Mesenchymal stem cell (in vitro differentiated cells and primary cell): ENCODE measurements at regions not wholly inside any gene's neighbourhood (a gene's known extent, or its start where the extent isn't known, plus 50 kb on each side); places are given as distances from the start of the nearest gene placed in this dataset.
A peak's percentile ranks its signal among the peaks of the same experiment; 100 is the strongest.

Source experiments
- DNase-seq: peaks from one replicate; pipeline ENCODE4 v3.0.0-alpha.2; 2013
- H2AFZ ChIP-seq: one replicate; pipeline ENCODE4 v1.6.1; 2013; ENCODE audit warnings: low read depth, mild to moderate bottlenecking, control low read depth, inconsistent platforms, low read length, moderate library complexity
- H2AK5ac ChIP-seq: 2 replicates; pipeline ENCODE4 v1.6.1; 2013; ENCODE audit warnings: low read length, moderate library complexity, mild to moderate bottlenecking, inconsistent platforms; ENCODE audit not compliant: severe bottlenecking
- H2BK120ac ChIP-seq: one replicate; pipeline ENCODE4 v1.6.1; 2013; ENCODE audit warnings: low read depth, mild to moderate bottlenecking, inconsistent platforms, low read length, moderate library complexity
- H2BK12ac ChIP-seq, 2 experiments: one replicate each; pipeline ENCODE4 v1.6.1; 2013; ENCODE audit warnings: inconsistent platforms in 2 of 2, low read length in 2 of 2, mild to moderate bottlenecking in 2 of 2, moderate library complexity in 2 of 2, control low read depth in 1 of 2
- H2BK15ac ChIP-seq: one replicate; pipeline ENCODE4 v1.6.1; 2013; ENCODE audit warnings: mild to moderate bottlenecking, low read depth, inconsistent platforms; ENCODE audit not compliant: poor library complexity, severe bottlenecking
- H2BK5ac ChIP-seq: 2 replicates; pipeline ENCODE4 v1.6.1; 2013; ENCODE audit warnings: low read depth, mild to moderate bottlenecking, low read length, control low read depth, inconsistent platforms; ENCODE audit not compliant: poor library complexity, severe bottlenecking
- H3K14ac ChIP-seq, 2 experiments: one replicate each; pipeline ENCODE4 v1.6.1; 2013; ENCODE audit warnings: inconsistent platforms in 2 of 2, low read length in 2 of 2, control low read depth in 1 of 2, mild to moderate bottlenecking in 1 of 2, moderate library complexity in 1 of 2
- H3K18ac ChIP-seq, 2 experiments: one replicate each; pipeline ENCODE4 v1.6.1; 2013; ENCODE audit warnings: inconsistent platforms in 2 of 2, low read length in 2 of 2, control low read depth in 1 of 2, low read depth in 1 of 2, mild to moderate bottlenecking in 1 of 2
- H3K23ac ChIP-seq, 2 experiments: one replicate each; pipeline ENCODE4 v1.6.1; 2013; ENCODE audit warnings: inconsistent platforms in 2 of 2, low read length in 2 of 2, mild to moderate bottlenecking in 2 of 2, moderate library complexity in 2 of 2, control low read depth in 1 of 2
- H3K27ac ChIP-seq: 2 replicates; pipeline ENCODE4 v1.5.1; 2013; ENCODE audit warnings: mild to moderate bottlenecking, moderate library complexity, low read length, control low read depth, inconsistent platforms; ENCODE audit not compliant: poor library complexity, severe bottlenecking
- H3K27me3 ChIP-seq, 2 experiments: 2 replicates each; pipeline versions ENCODE4 v1.6.1 to v1.7.0; 2013; ENCODE audit warnings: low read length in 2 of 2, mild to moderate bottlenecking in 2 of 2, moderate library complexity in 2 of 2, control low read depth in 1 of 2, inconsistent platforms in 1 of 2; ENCODE audit not compliant: control insufficient read depth in 1 of 2, insufficient read depth in 1 of 2
- H3K36me3 ChIP-seq, 2 experiments: 2 replicates each; pipeline versions ENCODE4 v1.6.1 to v1.7.0; 2013; ENCODE audit warnings: low read length in 2 of 2, control low read depth in 1 of 2, inconsistent platforms in 1 of 2, low read depth in 1 of 2, mild to moderate bottlenecking in 1 of 2; ENCODE audit not compliant: insufficient read depth in 2 of 2, control insufficient read depth in 1 of 2
- H3K4ac ChIP-seq, 2 experiments: one replicate each; pipeline ENCODE4 v1.6.1; 2013; ENCODE audit warnings: inconsistent platforms in 2 of 2, low read length in 2 of 2, mild to moderate bottlenecking in 2 of 2, moderate library complexity in 2 of 2, control low read depth in 1 of 2, low read depth in 1 of 2
- H3K4me1 ChIP-seq: 2 replicates; pipeline ENCODE4 v1.6.1; 2013; ENCODE audit warnings: low read depth, low read length, control low read depth; ENCODE audit not compliant: control insufficient read depth, insufficient read depth
- H3K4me2 ChIP-seq: 2 replicates; pipeline ENCODE4 v1.6.1; 2013; ENCODE audit warnings: low read length, mild to moderate bottlenecking, inconsistent platforms; ENCODE audit not compliant: poor library complexity, severe bottlenecking
- H3K4me3 ChIP-seq, 2 experiments: 2 replicates each; pipeline versions ENCODE4 v1.5.1 to v1.7.0; 2013; ENCODE audit warnings: low read length in 2 of 2, mild to moderate bottlenecking in 2 of 2, control low read depth in 1 of 2, low read depth in 1 of 2; ENCODE audit not compliant: insufficient read depth in 1 of 2
- H3K79me1 ChIP-seq: replicated peaks from 2 replicates; pipeline ENCODE4 v1.6.1; 2013; ENCODE audit warnings: mild to moderate bottlenecking, control low read depth, low read length, inconsistent platforms; ENCODE audit not compliant: poor library complexity, severe bottlenecking
- H3K9ac ChIP-seq: 2 replicates; pipeline ENCODE4 v1.7.0; 2013; ENCODE audit warnings: mild to moderate bottlenecking, low read length, moderate library complexity
- H3K9me3 ChIP-seq: 2 replicates; pipeline ENCODE4 v1.7.0; 2013; ENCODE audit warnings: mild to moderate bottlenecking, low read length; ENCODE audit not compliant: control insufficient read depth
- H4K8ac ChIP-seq: one replicate; pipeline ENCODE4 v1.6.1; 2013; ENCODE audit warnings: inconsistent platforms, mild to moderate bottlenecking, low read length, moderate library complexity
- H4K91ac ChIP-seq: one replicate; pipeline ENCODE4 v1.6.1; 2013; ENCODE audit warnings: mild to moderate bottlenecking, low read length, inconsistent platforms
- WGBS: methylation state at CpG from one replicate; pipeline ENCODE4 v1.1.7; 2013; ENCODE audit warnings: mixed read lengths; 5-methylcytosine and 5-hydroxymethylcytosine counted together

DNA sequence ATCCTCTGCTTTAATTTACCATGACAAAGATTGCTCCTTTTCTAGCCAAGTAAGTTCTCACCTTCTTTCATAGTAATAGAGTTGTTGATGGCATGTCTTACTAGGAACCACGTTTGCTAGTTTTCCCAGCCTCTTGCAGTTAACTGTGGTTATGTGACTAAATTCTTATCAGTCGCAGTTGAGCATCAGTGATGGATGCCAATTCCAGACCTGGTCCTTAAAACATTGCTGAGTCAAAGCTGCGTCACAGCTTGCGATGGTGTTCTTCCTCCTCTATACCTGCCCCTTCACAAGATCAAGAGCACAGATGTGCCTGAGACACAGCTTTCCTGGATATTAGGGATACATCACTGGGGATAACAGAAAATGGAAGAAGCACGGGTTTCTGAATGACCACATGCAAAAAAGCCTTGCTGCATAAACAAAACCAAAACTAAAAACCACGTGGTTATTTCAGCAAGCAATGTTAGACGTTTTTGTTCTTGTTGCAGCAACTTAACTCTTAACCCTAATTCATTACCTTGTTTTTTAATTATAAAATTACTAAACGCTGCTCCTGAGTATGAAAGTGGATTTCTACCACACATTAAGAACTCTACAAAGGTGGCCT lies 97.6 kb upstream of the DACH1 start:
- Histone ChIP-seq H3K9ac (no peak overlapping the region), H3K36me3 (no peaks in the 10 kb centered on the region), H3K4ac (no peak overlapping the region), H3K27me3 (no peaks in the 10 kb centered on the region), H2BK15ac (no peak overlapping the region), H2BK12ac (no peak overlapping the region), H3K4me3 (no peak overlapping the region), H3K18ac (no peak overlapping the region), H2BK5ac (no peak overlapping the region), H3K27ac (no peak overlapping the region), H3K4me2 (no peak overlapping the region), H3K23ac (no peak overlapping the region), H3K4me1 (no peaks in the 10 kb centered on the region), H3K14ac (peak overlapping the region in 1 of 2 experiments; percentile 81), H2AFZ (peak overlapping the region; percentile 23), H2AK5ac (no peak overlapping the region), H4K91ac (no peak overlapping the region), H3K9me3 (no peaks in the 10 kb centered on the region), H4K8ac (no peak overlapping the region), H3K79me1 (no peaks in the 10 kb centered on the region), H2BK120ac (no peak overlapping the region)
- DNase-seq: peak; percentile 6
- 83% methylated on average over 7 of the region's 8 CpGs for WGBS

DNA sequence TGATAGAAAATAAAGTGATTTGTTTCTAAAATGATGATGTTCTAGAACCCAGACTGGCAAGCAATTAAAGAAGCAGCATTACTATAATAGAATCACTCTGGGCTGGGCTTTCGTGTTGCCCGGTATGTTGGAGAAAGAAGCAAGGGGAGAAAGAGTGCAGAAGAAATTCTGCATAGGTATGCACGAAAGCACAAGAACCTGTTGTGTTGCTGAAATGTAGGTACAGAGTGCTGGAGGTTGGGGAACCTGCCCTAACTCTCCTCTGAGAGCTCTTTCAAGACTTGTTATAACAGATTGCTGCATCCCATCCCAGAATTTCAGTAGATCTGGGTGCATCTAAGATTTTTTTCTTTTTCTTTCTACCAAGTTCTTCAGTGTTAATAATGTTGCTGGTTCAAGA lies 95.7 kb upstream of the DACH1 start:
- Histone ChIP-seq H3K27ac (no peak overlapping the region), H3K14ac (no peak overlapping the region), H4K91ac (no peak overlapping the region), H4K8ac (no peak overlapping the region), H2BK12ac (no peak overlapping the region), H3K9ac (no peak overlapping the region), H2BK15ac (no peak overlapping the region), H3K18ac (no peak overlapping the region), H3K9me3 (no peaks in the 10 kb centered on the region), H3K4ac (no peak overlapping the region), H3K4me3 (no peak overlapping the region), H2BK5ac (no peak overlapping the region), H2AK5ac (no peak overlapping the region), H2AFZ (no peak overlapping the region), H3K4me1 (no peaks in the 10 kb centered on the region), H3K4me2 (no peak overlapping the region), H3K23ac (no peak overlapping the region), H3K79me1 (no peaks in the 10 kb centered on the region), H3K27me3 (no peaks in the 10 kb centered on the region), H3K36me3 (no peaks in the 10 kb centered on the region), H2BK120ac (no peak overlapping the region)
- DNase-seq: no peak
- 100% methylated on average over 3 of the region's 3 CpGs for WGBS

DNA sequence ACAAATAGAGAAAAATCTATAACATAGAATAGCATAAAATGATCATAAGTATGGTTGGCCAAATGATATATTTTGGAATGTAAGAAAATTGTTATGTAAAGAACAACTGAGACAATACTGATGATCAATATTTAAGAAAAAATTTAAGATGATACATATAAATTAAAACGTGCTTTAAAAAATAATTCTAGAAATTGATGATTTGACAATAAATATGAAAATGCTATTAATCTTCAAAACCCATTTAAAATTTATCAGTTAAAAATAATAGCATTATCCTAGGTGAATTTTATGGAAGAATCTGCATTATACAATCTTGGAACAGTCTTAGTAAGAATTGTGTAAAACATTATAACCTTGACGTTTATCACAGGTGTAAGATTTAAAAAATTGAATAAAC lies 95.1 kb upstream of the DACH1 start:
- Histone ChIP-seq H3K14ac (no peak overlapping the region), H2AFZ (no peak overlapping the region), H3K36me3 (no peaks in the 10 kb centered on the region), H2BK12ac (no peak overlapping the region), H2BK120ac (no peak overlapping the region), H4K8ac (no peak overlapping the region), H3K4me3 (no peak overlapping the region), H3K27me3 (no peaks in the 10 kb centered on the region), H3K23ac (no peak overlapping the region), H4K91ac (no peak overlapping the region), H3K9me3 (no peaks in the 10 kb centered on the region), H3K27ac (no peak overlapping the region), H3K18ac (no peak overlapping the region), H2BK5ac (no peak overlapping the region), H2AK5ac (no peak overlapping the region), H3K4ac (no peak overlapping the region), H3K4me2 (no peak overlapping the region), H3K9ac (no peak overlapping the region), H3K79me1 (no peaks in the 10 kb centered on the region), H2BK15ac (no peak overlapping the region), H3K4me1 (no peaks in the 10 kb centered on the region)
- WGBS: no CpG with 5 or more reads among the region's 2 CpGs
- no peak for DNase-seq

DNA sequence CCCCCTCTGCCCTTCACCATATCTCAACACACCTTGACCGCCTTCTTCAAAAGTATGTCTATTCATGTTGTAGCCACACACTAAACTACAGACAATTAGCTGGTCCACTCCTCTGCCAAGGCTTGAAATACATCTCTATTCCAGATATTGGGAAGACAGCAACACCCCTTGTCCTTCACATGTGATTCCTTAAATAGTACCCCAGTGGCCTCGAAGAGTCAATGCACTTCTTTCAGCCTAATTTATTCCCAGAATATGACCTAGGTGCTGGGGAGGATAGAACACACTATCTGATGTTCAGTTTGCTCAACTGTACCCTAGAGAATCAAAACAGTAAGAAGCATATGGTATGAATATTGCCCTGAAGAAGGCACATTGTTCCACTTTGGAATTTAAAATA lies 82.4 kb upstream of the DACH1 start:
- no peak overlapping the region for H2AK5ac ChIP-seq
- no peaks in the 10 kb centered on the region for H3K27me3 ChIP-seq
- 94% methylated on average over 2 of the region's 2 CpGs for WGBS
- no peak overlapping the region for H2BK120ac ChIP-seq
- H3K9ac ChIP-seq: no peak overlapping the region
- H3K9me3 ChIP-seq: peaks cover 4% of the 10 kb centered on the region
- H4K91ac ChIP-seq: no peak overlapping the region
- no peak overlapping the region for H3K4me2 ChIP-seq
- no peak overlapping the region for H3K23ac ChIP-seq
- DNase-seq: no peak
- H3K79me1 ChIP-seq: no peaks in the 10 kb centered on the region
- no peak overlapping the region for H3K4ac ChIP-seq
- H2BK12ac ChIP-seq: no peak overlapping the region
- H2BK5ac ChIP-seq: no peak overlapping the region
- H3K36me3 ChIP-seq: no peaks in the 10 kb centered on the region
- no peak overlapping the region for H2BK15ac ChIP-seq
- no peak overlapping the region for H2AFZ ChIP-seq
- no peak overlapping the region for H4K8ac ChIP-seq
- H3K27ac ChIP-seq: no peak overlapping the region
- no peak overlapping the region for H3K14ac ChIP-seq
- no peak overlapping the region for H3K4me3 ChIP-seq
- H3K4me1 ChIP-seq: no peaks in the 10 kb centered on the region
- H3K18ac ChIP-seq: no peak overlapping the region
